H1 (cell line): ENCODE measurements at regions not wholly inside any gene's neighbourhood (a gene's known extent, or its start where the extent isn't known, plus 50 kb on each side); places are given as distances from the start of the nearest gene placed in this dataset.

Source experiments
- EGR1 ChIP-seq: IDR thresholded peaks from 2 replicates; pipeline ENCODE4 v1.6.1; 2011; ENCODE audit warnings: low read depth, low read length, borderline replicate concordance
- POU5F1 ChIP-seq: IDR thresholded peaks from 2 replicates; pipeline ENCODE4 v1.6.1; 2011; ENCODE audit warnings: low read depth, mild to moderate bottlenecking, low read length, moderate library complexity
- TF ChIP-seq, protein P1 (sequence below): fragments of 300-600 bp; sonication (generic); IDR thresholded peaks from 2 replicates; pipeline ENCODE4 v1.7.1; 2012; ENCODE audit warnings: low read length, moderate library complexity, mild to moderate bottlenecking, inconsistent platforms; ENCODE audit not compliant: insufficient replicate concordance

DNA sequence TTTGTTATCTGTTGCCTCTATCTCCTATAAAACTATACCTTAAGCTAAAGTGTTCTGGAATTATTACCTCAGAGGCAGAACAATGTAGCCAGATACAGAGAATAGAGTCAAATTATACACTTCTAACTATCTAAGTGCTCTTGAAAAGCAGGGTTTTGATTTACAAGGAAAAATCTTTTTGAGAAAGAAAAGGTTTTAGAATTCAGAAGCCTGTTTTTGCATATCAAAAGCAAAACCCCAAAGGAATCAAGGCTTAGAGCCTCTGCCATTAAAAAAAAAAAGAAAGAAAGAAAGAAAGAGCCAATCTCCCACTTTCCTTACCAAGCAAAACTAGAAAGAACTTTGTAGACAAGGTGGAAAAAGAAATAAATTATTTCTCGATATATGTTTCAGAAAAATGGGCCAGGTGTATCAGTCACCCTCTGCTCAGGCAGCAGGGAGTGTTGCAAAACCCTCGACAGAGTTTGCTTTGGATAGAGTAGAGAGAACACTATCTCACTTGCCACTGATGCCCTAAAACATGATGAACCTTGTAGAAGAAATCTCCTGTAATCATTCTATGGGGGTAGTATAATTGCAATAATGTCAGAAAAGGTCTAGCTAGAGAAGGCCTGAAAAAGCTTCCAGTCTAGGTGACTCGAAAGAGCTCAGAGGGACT, 318.3 kb downstream of the PCDH10 start (continued):
- TF ChIP-seq, protein P1, sequence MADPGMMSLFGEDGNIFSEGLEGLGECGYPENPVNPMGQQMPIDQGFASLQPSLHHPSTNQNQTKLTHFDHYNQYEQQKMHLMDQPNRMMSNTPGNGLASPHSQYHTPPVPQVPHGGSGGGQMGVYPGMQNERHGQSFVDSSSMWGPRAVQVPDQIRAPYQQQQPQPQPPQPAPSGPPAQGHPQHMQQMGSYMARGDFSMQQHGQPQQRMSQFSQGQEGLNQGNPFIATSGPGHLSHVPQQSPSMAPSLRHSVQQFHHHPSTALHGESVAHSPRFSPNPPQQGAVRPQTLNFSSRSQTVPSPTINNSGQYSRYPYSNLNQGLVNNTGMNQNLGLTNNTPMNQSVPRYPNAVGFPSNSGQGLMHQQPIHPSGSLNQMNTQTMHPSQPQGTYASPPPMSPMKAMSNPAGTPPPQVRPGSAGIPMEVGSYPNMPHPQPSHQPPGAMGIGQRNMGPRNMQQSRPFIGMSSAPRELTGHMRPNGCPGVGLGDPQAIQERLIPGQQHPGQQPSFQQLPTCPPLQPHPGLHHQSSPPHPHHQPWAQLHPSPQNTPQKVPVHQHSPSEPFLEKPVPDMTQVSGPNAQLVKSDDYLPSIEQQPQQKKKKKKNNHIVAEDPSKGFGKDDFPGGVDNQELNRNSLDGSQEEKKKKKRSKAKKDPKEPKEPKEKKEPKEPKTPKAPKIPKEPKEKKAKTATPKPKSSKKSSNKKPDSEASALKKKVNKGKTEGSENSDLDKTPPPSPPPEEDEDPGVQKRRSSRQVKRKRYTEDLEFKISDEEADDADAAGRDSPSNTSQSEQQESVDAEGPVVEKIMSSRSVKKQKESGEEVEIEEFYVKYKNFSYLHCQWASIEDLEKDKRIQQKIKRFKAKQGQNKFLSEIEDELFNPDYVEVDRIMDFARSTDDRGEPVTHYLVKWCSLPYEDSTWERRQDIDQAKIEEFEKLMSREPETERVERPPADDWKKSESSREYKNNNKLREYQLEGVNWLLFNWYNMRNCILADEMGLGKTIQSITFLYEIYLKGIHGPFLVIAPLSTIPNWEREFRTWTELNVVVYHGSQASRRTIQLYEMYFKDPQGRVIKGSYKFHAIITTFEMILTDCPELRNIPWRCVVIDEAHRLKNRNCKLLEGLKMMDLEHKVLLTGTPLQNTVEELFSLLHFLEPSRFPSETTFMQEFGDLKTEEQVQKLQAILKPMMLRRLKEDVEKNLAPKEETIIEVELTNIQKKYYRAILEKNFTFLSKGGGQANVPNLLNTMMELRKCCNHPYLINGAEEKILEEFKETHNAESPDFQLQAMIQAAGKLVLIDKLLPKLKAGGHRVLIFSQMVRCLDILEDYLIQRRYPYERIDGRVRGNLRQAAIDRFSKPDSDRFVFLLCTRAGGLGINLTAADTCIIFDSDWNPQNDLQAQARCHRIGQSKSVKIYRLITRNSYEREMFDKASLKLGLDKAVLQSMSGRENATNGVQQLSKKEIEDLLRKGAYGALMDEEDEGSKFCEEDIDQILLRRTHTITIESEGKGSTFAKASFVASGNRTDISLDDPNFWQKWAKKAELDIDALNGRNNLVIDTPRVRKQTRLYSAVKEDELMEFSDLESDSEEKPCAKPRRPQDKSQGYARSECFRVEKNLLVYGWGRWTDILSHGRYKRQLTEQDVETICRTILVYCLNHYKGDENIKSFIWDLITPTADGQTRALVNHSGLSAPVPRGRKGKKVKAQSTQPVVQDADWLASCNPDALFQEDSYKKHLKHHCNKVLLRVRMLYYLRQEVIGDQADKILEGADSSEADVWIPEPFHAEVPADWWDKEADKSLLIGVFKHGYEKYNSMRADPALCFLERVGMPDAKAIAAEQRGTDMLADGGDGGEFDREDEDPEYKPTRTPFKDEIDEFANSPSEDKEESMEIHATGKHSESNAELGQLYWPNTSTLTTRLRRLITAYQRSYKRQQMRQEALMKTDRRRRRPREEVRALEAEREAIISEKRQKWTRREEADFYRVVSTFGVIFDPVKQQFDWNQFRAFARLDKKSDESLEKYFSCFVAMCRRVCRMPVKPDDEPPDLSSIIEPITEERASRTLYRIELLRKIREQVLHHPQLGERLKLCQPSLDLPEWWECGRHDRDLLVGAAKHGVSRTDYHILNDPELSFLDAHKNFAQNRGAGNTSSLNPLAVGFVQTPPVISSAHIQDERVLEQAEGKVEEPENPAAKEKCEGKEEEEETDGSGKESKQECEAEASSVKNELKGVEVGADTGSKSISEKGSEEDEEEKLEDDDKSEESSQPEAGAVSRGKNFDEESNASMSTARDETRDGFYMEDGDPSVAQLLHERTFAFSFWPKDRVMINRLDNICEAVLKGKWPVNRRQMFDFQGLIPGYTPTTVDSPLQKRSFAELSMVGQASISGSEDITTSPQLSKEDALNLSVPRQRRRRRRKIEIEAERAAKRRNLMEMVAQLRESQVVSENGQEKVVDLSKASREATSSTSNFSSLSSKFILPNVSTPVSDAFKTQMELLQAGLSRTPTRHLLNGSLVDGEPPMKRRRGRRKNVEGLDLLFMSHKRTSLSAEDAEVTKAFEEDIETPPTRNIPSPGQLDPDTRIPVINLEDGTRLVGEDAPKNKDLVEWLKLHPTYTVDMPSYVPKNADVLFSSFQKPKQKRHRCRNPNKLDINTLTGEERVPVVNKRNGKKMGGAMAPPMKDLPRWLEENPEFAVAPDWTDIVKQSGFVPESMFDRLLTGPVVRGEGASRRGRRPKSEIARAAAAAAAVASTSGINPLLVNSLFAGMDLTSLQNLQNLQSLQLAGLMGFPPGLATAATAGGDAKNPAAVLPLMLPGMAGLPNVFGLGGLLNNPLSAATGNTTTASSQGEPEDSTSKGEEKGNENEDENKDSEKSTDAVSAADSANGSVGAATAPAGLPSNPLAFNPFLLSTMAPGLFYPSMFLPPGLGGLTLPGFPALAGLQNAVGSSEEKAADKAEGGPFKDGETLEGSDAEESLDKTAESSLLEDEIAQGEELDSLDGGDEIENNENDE: peak; percentile 53
- no peak for TF ChIP-seq EGR1
- no peak for TF ChIP-seq POU5F1
